HL-60 (cell line): ENCODE measurements at regions not wholly inside any gene's neighbourhood (a gene's known extent, or its start where the extent isn't known, plus 50 kb on each side); places are given as distances from the start of the nearest gene placed in this dataset.

Source experiments
- CTCF ChIP-seq: IDR thresholded peaks from one replicate; pipeline ENCODE4 v1.5.1; 2011; ENCODE audit warnings: low read length, control low read depth, inconsistent platforms; ENCODE audit not compliant: insufficient read depth
- POLR2AphosphoS5 ChIP-seq: IDR thresholded peaks from 2 replicates; pipeline ENCODE4 v1.6.1; 2012; ENCODE audit warnings: low read depth
- TF ChIP-seq, protein P1 (sequence below): IDR thresholded peaks from 2 replicates; pipeline ENCODE4 v1.6.1; 2012; ENCODE audit warnings: low read depth; ENCODE audit not compliant: insufficient replicate concordance

DNA sequence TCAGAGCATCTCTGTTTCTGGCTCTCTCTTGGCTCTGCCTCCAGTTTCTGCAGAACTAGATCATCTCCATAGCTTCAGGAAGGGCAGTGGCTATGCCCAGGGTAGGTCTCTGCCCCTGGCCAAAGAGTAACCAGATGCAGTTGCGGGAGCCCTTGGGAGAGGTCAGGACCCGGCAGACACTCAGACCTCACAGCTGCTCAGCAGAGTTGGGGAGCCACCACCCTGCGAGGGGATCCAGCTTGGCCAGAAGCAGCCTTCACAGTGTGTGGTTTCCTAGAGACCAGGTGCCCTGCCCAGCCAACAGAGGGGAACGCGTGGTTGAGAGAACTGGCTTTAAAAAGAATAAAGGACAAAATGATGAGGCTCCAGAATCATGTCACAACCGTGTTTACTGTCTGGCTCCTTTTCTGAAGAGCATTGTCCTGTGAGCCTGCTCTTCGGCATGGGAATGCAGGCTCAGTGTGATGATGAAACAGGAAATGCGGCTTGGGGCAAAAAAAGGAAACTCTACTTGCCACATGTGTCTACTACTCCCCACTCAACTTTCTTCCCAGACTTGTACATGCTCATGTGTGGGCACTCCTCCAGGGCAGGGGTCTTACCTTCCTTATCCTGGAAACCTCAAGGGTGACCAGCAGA, 243.1 kb downstream of the INHBA start:
- no peak for TF ChIP-seq CTCF
- peak; percentile 79 for TF ChIP-seq POLR2AphosphoS5
- TF ChIP-seq, protein P1, sequence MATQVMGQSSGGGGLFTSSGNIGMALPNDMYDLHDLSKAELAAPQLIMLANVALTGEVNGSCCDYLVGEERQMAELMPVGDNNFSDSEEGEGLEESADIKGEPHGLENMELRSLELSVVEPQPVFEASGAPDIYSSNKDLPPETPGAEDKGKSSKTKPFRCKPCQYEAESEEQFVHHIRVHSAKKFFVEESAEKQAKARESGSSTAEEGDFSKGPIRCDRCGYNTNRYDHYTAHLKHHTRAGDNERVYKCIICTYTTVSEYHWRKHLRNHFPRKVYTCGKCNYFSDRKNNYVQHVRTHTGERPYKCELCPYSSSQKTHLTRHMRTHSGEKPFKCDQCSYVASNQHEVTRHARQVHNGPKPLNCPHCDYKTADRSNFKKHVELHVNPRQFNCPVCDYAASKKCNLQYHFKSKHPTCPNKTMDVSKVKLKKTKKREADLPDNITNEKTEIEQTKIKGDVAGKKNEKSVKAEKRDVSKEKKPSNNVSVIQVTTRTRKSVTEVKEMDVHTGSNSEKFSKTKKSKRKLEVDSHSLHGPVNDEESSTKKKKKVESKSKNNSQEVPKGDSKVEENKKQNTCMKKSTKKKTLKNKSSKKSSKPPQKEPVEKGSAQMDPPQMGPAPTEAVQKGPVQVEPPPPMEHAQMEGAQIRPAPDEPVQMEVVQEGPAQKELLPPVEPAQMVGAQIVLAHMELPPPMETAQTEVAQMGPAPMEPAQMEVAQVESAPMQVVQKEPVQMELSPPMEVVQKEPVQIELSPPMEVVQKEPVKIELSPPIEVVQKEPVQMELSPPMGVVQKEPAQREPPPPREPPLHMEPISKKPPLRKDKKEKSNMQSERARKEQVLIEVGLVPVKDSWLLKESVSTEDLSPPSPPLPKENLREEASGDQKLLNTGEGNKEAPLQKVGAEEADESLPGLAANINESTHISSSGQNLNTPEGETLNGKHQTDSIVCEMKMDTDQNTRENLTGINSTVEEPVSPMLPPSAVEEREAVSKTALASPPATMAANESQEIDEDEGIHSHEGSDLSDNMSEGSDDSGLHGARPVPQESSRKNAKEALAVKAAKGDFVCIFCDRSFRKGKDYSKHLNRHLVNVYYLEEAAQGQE, result peak; percentile 32
